Stimulated activated CD8-positive, alpha-beta memory T cell treated with anti-CD3 and anti-CD28 coated beads, Interleukin-7, amount 100 ng/mL, for 24 hours (primary cell): ENCODE measurements at regions not wholly inside any gene's neighbourhood (a gene's known extent, or its start where the extent isn't known, plus 50 kb on each side); places are given as distances from the start of the nearest gene placed in this dataset.
"Not testable (repeated sequence)": the region's sequence is repeated elsewhere in the genome, so short reads cannot be mapped to it uniquely, and the experiment has no call there.

ENCODE experiments used
- DNase-seq: peaks from one replicate; pipeline ENCODE4 v3.0.0-alpha.2; 2020; ENCODE audit warnings: low read depth

DNA sequence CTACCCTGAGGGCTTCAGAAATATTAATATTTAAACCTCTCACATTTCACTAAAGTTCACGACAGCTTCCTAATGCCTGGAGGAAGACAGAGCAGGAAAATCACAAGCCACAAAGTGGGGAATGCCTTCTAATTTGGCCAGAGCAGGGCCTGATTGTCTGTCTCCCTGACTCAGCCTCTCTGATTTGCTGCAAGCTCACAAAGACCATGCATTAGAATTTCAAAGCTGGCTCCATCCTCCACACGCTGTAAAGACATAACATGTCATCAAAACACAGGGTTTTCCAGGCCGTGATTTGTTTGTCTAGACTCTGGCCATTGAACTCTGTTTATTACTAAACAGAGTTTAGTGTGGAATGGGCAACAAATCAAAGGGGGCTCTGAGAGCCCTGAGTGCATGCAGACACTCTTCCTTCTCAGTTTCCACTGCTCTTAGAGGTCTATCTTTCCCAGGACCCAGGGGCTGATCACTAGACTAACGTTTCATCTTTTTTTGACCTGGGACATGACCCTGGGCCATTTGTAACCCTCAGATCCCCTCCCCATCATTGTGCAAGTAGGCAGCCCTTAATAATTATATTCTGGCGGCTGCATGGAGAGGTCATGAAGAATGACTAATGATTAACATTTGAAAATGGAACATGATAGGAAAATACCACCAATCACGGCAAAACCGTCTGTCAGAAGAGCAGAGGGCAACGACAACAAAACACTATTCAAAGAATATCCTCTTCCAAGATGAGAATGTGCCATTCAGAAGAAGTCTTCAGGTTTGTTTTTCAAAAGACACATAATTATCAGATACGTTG, 140.2 kb downstream of the ENC1 start:
- no peak for DNase-seq

DNA sequence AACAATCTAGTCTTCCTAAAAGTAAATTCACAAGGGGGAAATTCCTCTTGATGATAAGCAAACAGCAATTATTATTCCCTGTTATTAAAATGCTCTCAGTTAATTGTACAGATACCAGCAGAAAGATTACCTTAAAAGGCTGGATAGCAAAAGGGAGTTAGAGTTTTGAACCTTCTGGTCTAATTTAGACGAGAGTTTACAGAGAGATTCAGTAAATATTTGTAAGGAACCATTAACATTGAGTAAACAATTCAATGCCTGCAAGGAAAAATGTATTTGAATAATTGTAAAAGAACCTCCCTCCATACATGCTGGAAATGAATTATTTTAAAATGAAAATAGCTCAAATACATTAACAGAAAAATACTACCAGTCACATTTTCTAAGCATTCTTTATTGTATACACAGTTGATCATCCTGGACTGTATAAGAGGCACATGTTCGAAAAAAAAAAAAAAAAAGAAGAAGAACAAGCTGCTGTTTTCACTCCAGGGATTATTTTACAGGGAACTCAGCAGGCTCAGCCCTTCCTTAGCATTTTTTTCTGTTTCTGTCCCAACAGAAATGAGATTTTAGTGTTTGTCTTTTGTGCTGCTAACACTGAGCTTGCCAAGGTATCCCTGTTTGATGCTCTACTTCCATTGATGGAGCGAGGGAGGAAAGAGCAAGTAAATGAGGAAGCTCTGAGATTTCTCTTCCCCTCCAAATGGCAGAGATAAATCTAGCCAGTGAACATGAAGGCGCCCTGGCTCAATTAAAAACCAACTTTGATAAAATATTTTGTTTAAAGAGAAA, 141.1 kb downstream of the ENC1 start:
- no peak for DNase-seq

DNA sequence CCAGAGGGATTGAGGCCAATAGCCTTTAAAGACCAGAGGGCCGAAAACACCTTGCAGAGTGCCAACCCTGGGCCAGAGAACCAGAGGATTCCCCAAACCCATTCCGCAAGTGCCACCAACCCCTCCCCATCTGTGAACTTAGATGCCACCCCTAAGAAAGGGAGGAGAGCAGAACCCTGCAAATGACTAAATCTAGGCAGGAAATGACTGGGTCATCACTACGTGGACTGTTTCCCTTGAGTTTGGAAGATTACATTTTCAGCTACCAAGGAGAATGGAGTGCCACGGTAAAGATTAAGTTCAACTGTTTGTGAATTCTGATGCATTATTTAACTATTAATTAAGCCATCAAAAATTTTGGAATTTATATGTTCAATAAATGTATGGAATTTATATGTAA, 142.8 kb downstream of the ENC1 start:
- DNase-seq = no peak

DNA sequence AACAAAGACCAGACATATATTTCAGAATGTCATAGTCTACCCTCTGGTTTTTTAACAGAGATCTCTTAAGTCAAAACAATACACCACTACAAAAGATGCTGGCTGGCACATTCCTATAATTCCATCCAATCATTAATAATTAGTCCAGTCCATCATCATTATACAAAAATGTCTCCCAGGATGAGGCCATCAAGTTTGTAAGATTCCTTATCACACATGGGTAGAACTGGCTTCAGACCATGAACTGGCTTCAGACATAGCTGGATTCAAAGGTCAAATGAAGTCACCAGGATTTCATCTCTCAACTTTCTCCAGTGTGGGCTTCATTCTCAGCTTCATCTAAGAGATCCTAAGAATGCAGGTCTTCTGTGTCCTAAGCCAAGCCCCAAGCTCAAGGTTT, 147.1 kb downstream of the ENC1 start:
- DNase-seq = no peak

DNA sequence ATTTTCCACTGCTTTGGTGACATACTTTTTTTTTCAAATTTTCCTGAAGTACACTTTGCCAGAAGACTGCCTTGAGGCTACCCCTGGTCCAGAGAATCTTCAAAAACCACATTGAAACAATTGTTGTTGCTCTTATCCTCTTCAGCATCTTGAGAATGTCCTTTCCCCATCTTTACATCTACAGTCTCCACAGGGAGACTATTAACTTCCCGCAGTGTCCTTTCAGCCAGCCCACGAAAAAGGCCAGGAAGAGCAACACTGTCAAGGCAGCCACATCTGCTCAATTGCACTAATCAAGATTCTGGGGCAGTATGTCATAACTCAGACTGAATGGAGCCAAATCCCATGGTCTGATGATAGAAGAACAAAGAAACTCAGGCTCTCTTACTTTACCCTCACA, 148.3 kb downstream of the ENC1 start:
- no peak for DNase-seq

DNA sequence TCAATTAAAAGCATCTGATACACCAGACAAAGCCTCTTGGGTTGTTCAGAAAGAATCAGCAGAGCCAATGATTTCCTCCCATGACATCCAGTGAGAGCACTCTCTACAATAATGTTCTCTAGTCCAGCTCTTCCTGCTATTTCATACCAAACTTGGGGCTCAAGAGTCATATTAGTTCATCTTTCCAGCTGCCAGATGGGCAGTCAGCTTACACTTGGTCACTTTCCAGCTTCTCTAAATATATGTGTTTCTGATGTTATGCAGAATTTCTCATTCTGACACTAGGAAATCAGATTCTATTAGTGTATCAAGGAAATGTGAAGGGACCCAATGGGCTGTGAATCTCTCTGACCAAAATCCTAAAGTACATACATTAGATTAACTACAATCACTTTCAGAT, 148.9 kb downstream of the ENC1 start:
- no peak for DNase-seq

DNA sequence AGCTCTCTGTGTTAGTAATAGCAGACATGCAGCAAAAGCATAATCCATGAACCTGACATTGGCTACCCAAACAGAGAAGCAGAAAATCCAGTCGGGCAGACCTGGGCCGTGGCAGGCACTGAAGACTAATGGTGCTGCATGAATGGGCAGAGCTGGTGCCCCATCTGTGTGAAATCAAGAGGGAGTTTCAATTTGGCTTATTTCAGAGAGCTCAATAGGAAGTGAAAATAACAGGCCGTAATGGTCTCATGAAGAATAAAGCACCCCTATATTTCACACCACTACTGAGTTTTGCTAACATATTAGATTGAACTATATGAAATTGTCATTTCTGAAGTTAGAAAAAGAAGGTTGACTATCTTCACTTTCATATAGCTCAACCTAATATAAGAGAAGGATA, 149.7 kb downstream of the ENC1 start:
- no peak for DNase-seq

DNA sequence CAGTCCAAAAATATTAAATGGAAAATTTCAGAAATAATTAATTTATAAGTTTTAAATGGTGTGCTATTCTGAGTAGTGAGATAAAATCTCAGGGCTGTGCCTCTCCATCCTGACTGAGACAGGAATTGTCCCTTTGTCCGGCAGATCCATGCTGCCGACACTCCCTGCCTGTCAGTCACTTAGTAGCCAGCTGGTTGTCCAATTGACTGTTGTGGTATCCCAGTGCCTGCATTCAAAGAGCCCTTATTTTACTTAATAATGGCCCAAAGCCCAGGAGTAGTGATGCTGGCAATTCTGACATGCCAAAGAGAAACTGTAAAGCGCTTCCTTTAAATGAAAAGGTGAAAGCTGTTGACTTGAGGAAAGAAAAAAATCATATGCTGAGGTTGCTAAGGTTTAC, 157.5 kb downstream of the ENC1 start:
- DNase-seq = no peak

DNA sequence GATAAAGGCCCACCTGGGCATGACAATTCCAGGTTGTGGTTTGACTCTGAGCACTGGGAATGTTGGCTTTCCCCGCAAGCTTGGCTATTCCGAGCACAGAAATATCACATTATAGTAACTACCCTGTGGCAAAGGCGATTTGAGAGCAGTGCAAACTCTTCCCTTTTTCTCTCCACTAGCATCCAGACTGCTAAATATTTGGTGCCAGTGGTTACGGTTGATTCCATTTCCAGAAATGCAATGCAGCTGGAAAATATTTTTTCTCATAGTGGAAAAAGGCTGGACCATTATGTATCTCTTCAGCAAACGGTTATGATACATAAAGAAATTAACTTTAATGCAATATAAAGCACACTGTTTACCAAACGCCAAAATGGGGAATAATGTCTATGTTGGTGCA, 158.0 kb downstream of the ENC1 start:
- DNase-seq = no peak

DNA sequence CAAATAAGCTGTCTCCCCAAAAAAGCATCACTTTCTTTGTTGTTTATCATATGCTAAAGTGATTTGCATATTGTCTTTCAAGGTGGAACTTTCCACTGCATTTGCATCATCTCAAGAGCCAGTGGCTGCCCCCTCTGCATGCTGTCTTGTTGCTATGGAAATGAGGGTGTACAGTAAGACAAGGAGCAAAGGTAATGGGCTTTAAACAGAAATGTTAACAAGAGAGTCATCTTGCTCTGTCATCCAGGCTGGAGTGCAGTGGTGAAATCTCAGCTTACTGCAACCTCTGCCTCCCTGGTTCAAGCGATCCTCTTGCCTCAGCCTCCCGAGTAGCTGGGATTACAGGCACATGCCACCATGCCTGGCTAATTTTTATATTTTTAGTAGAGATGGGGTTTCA, 159.2 kb downstream of the ENC1 start:
- DNase-seq = not testable (repeated sequence)

DNA sequence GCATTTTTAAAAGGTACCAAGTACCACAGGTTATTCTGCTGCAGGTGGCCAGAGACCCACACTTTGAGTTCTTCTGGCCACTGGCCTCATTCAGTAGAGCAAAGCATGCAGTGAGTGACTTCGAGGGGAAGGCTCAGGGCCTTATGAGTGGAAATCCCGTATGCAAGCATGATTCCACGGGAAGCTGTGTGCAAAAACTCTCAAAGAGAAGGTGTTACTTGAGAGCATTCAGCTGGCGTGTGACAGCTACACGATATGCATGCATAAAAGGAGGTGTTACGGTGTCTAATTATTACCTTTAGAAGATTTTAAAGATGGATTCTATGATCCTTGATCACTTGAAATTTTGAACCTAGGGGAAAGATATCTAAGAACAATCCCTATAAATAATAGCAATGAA, 160.3 kb downstream of the ENC1 start:
- DNase-seq = no peak

DNA sequence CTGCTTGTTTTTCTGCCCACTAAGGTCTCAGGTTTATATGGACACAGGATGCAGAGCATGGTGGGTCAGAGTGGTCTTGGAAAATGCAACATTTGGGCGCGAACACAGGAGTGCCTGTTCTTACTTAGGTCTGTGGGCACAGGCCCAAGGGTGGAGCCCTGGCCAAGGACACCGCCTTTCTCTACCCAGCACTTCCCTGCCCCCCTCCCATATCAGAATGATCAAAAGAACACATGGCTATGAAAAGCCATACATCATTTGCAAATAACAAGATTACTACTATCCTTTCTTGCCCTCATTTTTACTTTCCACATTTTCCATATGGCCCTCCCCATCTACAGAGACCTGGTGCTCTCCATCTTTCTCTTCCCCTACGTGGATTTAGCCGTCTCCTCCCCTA, 162.2 kb downstream of the ENC1 start:
- no peak for DNase-seq

DNA sequence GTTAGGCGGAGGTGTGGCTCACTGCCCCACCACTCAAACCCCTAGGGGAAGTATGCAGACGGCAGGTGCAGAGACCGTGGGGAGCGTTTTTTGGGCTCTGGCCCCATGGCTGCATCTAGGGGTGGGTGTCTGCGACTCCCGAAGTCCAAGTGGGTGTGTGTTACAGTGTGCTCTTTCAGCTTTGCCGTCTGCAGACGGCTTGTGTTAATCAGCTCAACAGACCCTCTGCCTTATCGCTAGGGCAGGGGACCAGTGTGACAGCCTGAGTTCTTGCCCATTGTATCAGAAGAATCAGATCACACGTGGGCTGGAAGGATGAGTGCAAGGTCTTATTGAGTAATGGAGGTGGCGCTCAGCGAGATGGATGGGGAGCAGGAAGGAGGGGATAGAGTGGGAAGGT, 162.8 kb downstream of the ENC1 start:
- no peak for DNase-seq

DNA sequence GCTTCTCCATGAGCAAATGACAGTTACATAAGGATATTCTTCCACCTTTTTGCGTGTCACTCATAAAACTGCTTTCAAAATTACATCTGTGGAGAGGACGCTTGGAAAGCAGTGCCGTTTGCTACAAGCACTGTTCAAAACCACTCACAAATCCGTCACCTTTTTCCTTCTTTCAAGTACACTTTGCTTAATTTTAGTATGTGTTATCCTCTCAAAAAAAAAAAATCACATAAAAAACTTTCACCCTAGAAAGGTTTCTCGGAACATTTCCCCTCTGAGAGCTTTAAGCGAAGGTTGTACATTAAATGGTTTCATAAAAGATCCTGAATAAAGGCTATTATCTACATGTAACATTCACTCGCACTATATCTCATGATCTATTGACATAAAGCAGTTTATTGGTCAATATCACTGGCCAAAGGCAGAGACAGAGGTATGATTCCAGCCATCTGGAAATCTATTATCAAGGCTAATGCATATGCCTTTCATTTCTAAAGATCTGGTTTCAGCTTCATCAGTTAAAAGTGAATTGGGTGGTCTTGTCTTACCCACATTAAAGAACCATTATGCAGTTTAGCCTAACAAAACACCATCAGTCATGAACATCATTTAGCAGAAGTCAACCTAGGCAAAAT, 163.6 kb downstream of the ENC1 start:
- no peak for DNase-seq

DNA sequence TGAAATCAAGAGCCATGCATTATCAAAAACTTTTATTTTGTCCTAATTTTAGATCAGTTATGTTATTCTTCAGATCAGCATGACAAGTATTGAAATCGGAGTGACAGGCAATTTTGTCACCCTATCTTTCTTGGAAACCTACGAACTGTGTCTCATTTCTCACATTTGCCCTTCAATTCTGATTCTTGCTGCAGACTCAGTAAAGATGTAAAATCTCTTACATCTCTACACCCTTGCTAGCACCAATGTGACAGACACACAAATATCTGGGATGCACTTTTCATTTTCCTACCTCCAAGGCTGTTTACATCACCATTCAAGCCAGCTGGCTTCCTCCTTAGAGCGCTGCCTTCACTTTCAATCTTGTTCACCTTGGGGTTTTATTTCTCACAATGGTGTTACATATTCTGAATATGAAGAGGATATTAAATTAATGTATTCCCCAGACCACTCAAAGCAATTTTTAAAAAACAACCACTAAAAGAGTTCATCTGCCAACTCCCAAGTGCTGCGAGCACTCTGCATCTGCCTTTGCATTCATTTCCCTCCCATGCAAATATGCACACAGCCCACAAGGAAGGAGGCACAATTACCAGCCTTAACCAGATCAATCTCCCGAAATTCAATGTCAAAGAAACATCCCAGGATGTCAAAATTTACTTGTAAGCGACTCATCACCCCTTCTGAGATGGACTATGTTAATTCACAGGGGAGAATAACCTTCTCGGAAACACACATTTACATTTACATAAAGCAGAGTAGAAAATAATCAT, 164.3 kb downstream of the ENC1 start:
- no peak for DNase-seq

DNA sequence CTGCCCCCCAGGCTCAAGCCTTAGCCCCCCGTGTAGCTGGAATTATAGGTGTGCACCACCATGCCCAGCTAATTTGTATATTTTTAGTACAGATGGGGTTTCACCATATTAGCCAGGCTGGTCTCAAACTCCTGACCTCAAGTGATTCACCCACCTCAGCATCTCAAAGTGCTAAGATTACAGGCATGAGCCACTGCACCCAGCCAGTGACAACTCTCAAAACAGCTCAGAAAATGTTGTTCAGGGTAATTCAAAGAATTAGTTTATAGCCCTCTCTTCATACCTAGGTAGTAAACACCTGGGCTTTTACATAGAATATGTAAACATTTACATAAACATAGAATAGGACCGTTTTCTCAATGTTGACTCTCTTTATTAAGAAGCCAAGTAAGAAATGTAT, 168.7 kb downstream of the ENC1 start:
- no peak for DNase-seq

DNA sequence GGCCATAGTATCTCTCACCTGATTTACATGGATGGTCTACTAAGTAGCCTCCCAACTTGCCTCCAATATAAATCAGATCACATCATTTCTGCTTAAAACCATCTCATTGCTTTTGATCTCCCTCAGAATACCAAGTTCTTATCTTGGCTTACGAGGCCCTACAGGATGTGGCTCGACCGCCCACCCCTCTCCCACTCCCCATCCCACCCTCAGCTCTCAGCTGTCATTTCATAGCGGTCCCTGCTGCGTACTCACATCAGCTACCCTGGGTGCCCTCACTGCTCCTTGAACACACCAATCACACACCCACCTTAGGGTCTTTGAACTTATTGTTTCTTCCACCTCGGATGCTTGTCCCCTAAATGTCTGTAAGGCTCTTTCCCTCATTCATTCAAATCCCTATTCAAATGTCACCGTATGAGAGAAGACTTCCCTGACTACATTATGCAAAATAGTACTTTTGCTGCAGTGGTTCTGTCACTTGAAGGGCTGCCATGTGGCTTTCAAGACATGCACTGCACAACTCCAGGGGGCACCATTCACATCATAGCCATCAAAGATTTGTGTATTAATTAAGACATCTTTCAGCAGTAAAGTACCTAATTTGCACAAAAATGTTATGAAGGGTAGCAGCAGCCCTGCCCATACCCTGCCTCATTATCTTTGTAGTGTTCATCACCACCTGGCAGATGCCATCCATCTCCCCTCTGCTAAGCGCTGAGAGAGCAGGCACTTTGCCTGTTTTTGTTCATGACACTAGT, 171.1 kb downstream of the ENC1 start:
- DNase-seq = no peak

DNA sequence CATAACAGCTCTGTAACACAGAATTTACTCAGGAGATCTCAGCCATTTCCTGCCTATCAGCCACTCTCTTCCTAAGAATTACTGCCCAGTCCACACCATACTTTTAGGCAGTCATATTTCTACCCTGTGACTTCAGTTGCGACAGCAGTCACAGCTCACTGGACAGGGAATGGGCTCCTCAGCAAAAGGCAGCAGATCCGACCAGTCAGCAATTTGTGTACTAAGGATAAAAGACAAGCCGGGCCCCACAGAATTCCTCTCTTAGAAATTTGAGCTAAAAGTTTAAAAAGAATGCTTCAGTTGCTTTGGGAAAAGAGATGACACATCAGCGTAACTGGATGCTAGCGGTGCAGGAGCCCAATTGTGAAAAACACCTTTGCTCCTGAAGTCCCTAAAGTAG, 172.1 kb downstream of the ENC1 start:
- no peak for DNase-seq

DNA sequence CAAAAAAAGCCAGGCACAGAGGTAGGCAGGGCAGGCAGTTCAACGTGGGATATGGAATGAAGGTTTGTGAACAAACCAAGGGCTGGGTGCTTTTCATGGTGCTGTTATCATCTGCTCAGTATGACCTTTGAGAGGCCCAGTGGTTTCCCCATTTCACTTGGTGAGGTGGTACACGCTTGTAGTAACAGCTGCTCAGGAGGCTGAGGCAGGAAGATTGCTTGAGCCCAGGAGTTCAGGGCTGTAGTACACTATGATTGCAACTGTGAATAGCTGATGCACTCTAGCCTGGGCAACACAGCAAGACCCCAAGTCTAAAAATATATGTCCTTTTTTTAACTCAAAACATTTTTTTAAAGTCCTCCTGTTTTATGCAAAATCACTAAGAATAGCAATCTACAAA, 174.8 kb downstream of the ENC1 start:
- DNase-seq = no peak

DNA sequence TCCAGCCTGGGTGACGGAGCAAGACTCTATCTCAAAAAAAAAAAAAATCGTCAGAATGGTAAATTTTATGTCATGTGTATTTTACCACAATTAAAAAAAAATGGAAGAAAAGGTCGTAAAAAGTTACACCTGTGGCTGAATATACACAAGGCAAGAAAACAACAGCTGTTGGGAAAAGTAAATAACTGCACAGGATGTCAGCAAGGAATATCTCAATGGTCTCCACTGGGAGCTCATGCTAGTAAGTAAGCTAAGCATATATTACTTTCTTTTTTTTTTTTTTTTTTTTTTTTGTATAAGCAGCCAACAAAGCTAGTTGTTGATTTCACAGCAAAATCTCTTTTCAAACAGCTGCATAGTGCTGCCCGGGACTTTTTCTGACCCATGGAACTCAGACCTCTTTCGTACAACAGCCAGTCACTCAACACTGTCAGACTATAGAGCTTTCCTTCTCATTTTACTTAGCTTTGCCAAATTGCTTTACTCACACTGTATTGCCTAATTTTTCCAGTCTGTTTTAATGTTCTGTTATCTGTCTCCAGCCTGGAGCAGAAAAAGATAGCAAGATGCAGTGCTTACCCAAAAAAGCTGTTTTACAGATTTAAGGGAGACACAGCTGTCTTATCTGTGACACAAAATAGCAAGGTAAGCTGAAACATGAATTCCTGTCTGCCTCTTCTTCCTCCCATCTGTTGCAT, 175.9 kb downstream of the ENC1 start:
- DNase-seq = no peak

DNA sequence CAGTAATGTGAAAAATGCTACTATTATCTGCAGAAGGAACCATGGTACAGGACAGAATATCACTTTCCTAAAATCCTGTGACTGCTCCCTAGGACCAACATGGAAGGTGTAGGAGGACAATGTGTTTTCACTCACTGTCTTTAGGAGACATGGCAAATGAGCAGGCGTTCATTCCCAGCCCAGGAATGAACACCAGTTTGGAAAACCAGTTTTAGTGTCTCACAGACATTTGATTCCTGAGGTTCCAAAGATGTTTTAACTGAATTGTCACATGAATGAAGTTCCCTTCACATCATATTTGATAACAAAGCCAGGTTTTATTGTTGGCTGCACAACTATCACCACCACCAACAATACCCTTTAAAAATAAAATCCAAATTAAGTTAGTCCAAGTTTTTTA, 178.2 kb downstream of the ENC1 start:
- DNase-seq = no peak
